ENCODE measurements at regions not wholly inside any gene's neighbourhood (a gene's known extent, or its start where the extent isn't known, plus 50 kb on each side); places are given as distances from the start of the nearest gene placed in this dataset.

DNA sequence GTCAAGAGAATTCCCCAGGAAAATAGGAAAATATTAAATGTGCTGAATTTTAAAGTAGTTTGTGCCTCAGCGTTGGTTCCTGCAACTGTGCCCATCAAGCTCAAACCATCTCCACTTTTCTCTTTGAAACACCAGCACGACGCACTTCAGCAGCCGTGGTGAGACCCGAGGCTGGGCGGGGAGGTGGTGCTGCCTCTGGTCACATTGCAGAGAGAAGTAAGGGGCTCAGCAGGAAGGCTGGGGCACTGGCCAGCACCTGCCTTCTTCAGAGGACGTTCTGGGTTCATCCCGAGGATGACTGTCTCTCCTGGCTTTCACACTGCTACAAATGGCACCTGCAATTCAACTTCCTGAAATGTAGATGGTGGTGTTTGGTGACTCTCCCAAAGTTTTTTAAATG is 323.7 kb upstream of the SALL3 start:
- no peaks in the 10 kb centered on the region for H3K4me1 Mint-ChIP-seq
- DNase-seq: no peak
- no peak overlapping the region for H3K9ac ChIP-seq (ENCODE audit: insufficient read depth, low read length, poor library complexity, severe bottlenecking)
- no peaks in the 10 kb centered on the region for H3K36me3 ChIP-seq (replicated peaks in 1 of 2; ENCODE audit: control insufficient read depth in 1 of 2, insufficient read depth in 2 of 2, low read length in 2 of 2)
- no peaks in the 10 kb centered on the region for H3K79me2 ChIP-seq (ENCODE audit: insufficient read depth, low read length)
- peaks cover 3 to 5% (median 5%) of the 10 kb centered on the region in 3 donors for H3K27me3 Mint-ChIP-seq (ENCODE audit: low read depth in 3 of 3)
- TF ChIP-seq CTCF (IDR thresholded peaks at IDR 0.05): no peak
- H3K4me1 ChIP-seq (ENCODE audit: control insufficient read depth in 1 of 2, insufficient read depth in 2 of 2, low read length in 2 of 2): no peaks in the 10 kb centered on the region
- intact Hi-C loops (cut with micrococcal nuclease): loop anchor here in 1 of 2 donors (10.0 kb wide), 1 partner anchor 589 kb away; no protein-coding TSS in a partner anchor
- H3K36me3 Mint-ChIP-seq: no peaks in the 10 kb centered on the region
- no peaks in the 10 kb centered on the region for H4K20me1 ChIP-seq (ENCODE audit: insufficient read depth, low read length)
- H3K4me3 ChIP-seq (replicated peaks in 1 of 3; ENCODE audit: low read depth in 2 of 3, low read length in 3 of 3): no peak overlapping the region
- peaks cover 24 to 55% (median 41%) of the 10 kb centered on the region in 7 donors for H3K9me3 Mint-ChIP-seq
- no peaks in the 10 kb centered on the region for H3K27me3 ChIP-seq (ENCODE audit: control insufficient read depth in 2 of 2, insufficient read depth in 2 of 2, low read length in 2 of 2)
- H3K9me3 ChIP-seq (replicated peaks in 1 of 2; ENCODE audit: control insufficient read depth in 1 of 2, insufficient read depth in 1 of 2, low read length in 2 of 2): peaks cover 48 to 56% of the 10 kb centered on the region in 2 donors
- no peak overlapping the region for H3K27ac ChIP-seq (ENCODE audit: low read depth in 1 of 2, low read length in 2 of 2)
- WGBS (ENCODE audit: insufficient coverage): 100% methylated on average over 5 of the region's 8 CpGs
- no peak overlapping the region for H3K27ac Mint-ChIP-seq
- H2AFZ ChIP-seq (ENCODE audit: insufficient read depth, low read depth, low read length, poor library complexity, severe bottlenecking): no peak overlapping the region
- H3K4me2 ChIP-seq (replicated peaks; ENCODE audit: extremely low read depth, low read length, poor library complexity, severe bottlenecking): no peak overlapping the region
- no peak overlapping the region for H3K4me3 Mint-ChIP-seq

- intact Hi-C loops (cut with micrococcal nuclease): loop anchor here in 1 of 2 donors (10.0 kb wide), 1 partner anchor 588 kb away; no protein-coding TSS in a partner anchor
- H3K4me1 Mint-ChIP-seq: no peaks in the 10 kb centered on the region
- H3K9me3 ChIP-seq (replicated peaks in 1 of 2; ENCODE audit: control insufficient read depth in 1 of 2, insufficient read depth in 1 of 2, low read length in 2 of 2): peaks cover 43 to 51% of the 10 kb centered on the region in 2 donors
- 89% methylated on average over 16 of the region's 21 CpGs for WGBS (ENCODE audit: insufficient coverage)
- no peaks in the 10 kb centered on the region for H3K27me3 ChIP-seq (ENCODE audit: control insufficient read depth in 2 of 2, insufficient read depth in 2 of 2, low read length in 2 of 2)
- no peaks in the 10 kb centered on the region for H3K36me3 Mint-ChIP-seq
- H3K9ac ChIP-seq (ENCODE audit: insufficient read depth, low read length, poor library complexity, severe bottlenecking): no peak overlapping the region
- H3K4me1 ChIP-seq (ENCODE audit: control insufficient read depth in 1 of 2, insufficient read depth in 2 of 2, low read length in 2 of 2): no peaks in the 10 kb centered on the region
- no peak overlapping the region for H3K27ac Mint-ChIP-seq
- H3K4me3 Mint-ChIP-seq: no peak overlapping the region
- H4K20me1 ChIP-seq (ENCODE audit: insufficient read depth, low read length): no peaks in the 10 kb centered on the region
- H3K79me2 ChIP-seq (ENCODE audit: insufficient read depth, low read length): no peaks in the 10 kb centered on the region
- no peak overlapping the region for H3K4me2 ChIP-seq (replicated peaks; ENCODE audit: extremely low read depth, low read length, poor library complexity, severe bottlenecking)
- no peak for TF ChIP-seq CTCF (IDR thresholded peaks at IDR 0.05)
- H3K36me3 ChIP-seq (replicated peaks in 1 of 2; ENCODE audit: control insufficient read depth in 1 of 2, insufficient read depth in 2 of 2, low read length in 2 of 2): no peaks in the 10 kb centered on the region
- H3K4me3 ChIP-seq (replicated peaks in 1 of 3; ENCODE audit: low read depth in 2 of 3, low read length in 3 of 3): no peak overlapping the region
- peaks cover 19 to 50% (median 36%) of the 10 kb centered on the region in 7 donors for H3K9me3 Mint-ChIP-seq
- H3K27ac ChIP-seq (ENCODE audit: low read depth in 1 of 2, low read length in 2 of 2): no peak overlapping the region
- H3K27me3 Mint-ChIP-seq (ENCODE audit: low read depth in 3 of 3): peaks cover 3 to 5% (median 5%) of the 10 kb centered on the region in 3 donors
- DNase-seq: no peak
- H2AFZ ChIP-seq (ENCODE audit: insufficient read depth, low read depth, low read length, poor library complexity, severe bottlenecking): no peak overlapping the region
Observed at GRCh38 chr18:78656346-78656925, 323.2 kb upstream of the SALL3 start.
